GM03348 (cell line): ENCODE measurements at regions not wholly inside any gene's neighbourhood (a gene's known extent, or its start where the extent isn't known, plus 50 kb on each side); places are given as distances from the start of the nearest gene placed in this dataset.
"Not testable (repeated sequence)": the region's sequence is repeated elsewhere in the genome, so short reads cannot be mapped to it uniquely, and the experiment has no call there.

Source experiments
- DNase-seq: peaks from one replicate; pipeline ENCODE4 v3.0.0; 2012; ENCODE audit warnings: low spot score

GRCh38 chr12:75702477-75703093, 191.2 kb upstream of the KRR1 start:
- DNase-seq: no peak

- DNase-seq: no peak
These were observed 190.4 kb upstream of the KRR1 start for GRCh38 chr12:75701859-75702258.

- no peak for DNase-seq
These were observed 188.5 kb upstream of the KRR1 start for GRCh38 chr12:75699728-75700496.

- DNase-seq: no peak
These were observed 187.8 kb upstream of the KRR1 start for GRCh38 chr12:75699251-75699650.

- DNase-seq: no peak
These were observed 186.6 kb upstream of the KRR1 start for GRCh38 chr12:75698052-75698451.

- no peak for DNase-seq
These were observed 184.5 kb upstream of the KRR1 start for GRCh38 chr12:75695926-75696325.

GRCh38 chr12:75694534-75695268, 183.3 kb upstream of the KRR1 start:
- DNase-seq: no peak

- DNase-seq: peak; percentile 11
These were observed 181.5 kb upstream of the KRR1 start for GRCh38 chr12:75692876-75693275.

GRCh38 chr12:75690296-75690955, 179.0 kb upstream of the KRR1 start:
- DNase-seq: peak; percentile 86

GRCh38 chr12:75686233-75686632, 174.8 kb upstream of the KRR1 start:
- not testable (repeated sequence) for DNase-seq

- DNase-seq: no peak
These were observed 174.3 kb upstream of the KRR1 start for GRCh38 chr12:75685617-75686225.

GRCh38 chr12:75684678-75685616, 173.5 kb upstream of the KRR1 start:
- peak; percentile 38 for DNase-seq

- not testable (repeated sequence) for DNase-seq
These were observed 172.7 kb upstream of the KRR1 start for GRCh38 chr12:75683995-75684586.

GRCh38 chr12:75683220-75683619, 171.8 kb upstream of the KRR1 start:
- no peak for DNase-seq

- no peak for DNase-seq
These were observed 166.1 kb upstream of the KRR1 start for GRCh38 chr12:75677522-75677921.

- no peak for DNase-seq
These were observed 163.0 kb upstream of the KRR1 start for GRCh38 chr12:75674393-75674792.

- DNase-seq: no peak
These were observed 160.8 kb upstream of the KRR1 start for GRCh38 chr12:75672200-75672599.

GRCh38 chr12:75670216-75670615, 158.8 kb upstream of the KRR1 start:
- DNase-seq: no peak

- peak; percentile 71 for DNase-seq
These were observed 155.5 kb upstream of the KRR1 start for GRCh38 chr12:75666939-75667334.

- peak; percentile 43 for DNase-seq
These were observed 154.9 kb upstream of the KRR1 start for GRCh38 chr12:75666126-75666938.
